Keratinocyte (primary cell): ENCODE measurements at regions not wholly inside any gene's neighbourhood (a gene's known extent, or its start where the extent isn't known, plus 50 kb on each side); places are given as distances from the start of the nearest gene placed in this dataset.

Experiments
- EZH2 ChIP-seq: IDR thresholded peaks from one replicate; pipeline ENCODE4 v1.6.1; 2012; ENCODE audit warnings: inconsistent platforms, mild to moderate bottlenecking, low read length, moderate library complexity
- TF ChIP-seq, protein P1 (sequence below), 3 experiments: IDR thresholded peaks in 1 of 3; conservative IDR thresholded peaks in 1 of 3; optimal IDR thresholded peaks in 1 of 3; 2 replicates in 2 of 3; 3 replicates in 1 of 3; pipeline versions ENCODE3 to v1.5.1; 2011; ENCODE audit warnings: low read length in 3 of 3, mild to moderate bottlenecking in 3 of 3, moderate library complexity in 2 of 3, control low read depth in 1 of 3, inconsistent platforms in 1 of 3; ENCODE audit not compliant: insufficient read depth in 2 of 3; ENCODE audit errors: extremely low read depth in 1 of 3

DNA sequence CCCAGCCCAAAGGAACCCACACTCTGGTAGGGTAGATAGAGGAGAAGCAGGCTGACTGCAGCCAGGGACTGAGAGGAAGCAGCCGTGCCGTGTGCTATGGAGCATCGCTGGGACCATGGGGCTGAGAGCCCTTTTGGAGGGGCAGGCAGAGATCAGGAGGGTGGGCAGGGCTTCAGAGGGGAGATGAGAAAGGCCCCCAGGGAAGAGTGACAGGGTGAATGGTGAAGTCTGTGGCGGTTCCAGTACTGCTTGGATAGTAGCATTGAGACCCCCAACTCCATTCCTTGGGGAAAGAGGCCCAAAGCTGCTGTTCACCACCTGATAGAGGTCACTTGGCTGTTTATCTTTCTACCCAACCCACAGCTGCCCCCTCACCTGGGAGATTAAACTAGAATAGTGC is 80.0 kb upstream of the MRPS22 start:
- TF ChIP-seq, protein P1, sequence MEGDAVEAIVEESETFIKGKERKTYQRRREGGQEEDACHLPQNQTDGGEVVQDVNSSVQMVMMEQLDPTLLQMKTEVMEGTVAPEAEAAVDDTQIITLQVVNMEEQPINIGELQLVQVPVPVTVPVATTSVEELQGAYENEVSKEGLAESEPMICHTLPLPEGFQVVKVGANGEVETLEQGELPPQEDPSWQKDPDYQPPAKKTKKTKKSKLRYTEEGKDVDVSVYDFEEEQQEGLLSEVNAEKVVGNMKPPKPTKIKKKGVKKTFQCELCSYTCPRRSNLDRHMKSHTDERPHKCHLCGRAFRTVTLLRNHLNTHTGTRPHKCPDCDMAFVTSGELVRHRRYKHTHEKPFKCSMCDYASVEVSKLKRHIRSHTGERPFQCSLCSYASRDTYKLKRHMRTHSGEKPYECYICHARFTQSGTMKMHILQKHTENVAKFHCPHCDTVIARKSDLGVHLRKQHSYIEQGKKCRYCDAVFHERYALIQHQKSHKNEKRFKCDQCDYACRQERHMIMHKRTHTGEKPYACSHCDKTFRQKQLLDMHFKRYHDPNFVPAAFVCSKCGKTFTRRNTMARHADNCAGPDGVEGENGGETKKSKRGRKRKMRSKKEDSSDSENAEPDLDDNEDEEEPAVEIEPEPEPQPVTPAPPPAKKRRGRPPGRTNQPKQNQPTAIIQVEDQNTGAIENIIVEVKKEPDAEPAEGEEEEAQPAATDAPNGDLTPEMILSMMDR (optimal IDR thresholded peaks at IDR 0.05 in 1 of 3, IDR thresholded peaks at IDR 0.05 in 1 of 3, conservative IDR thresholded peaks at IDR 0.05 in 1 of 3; ENCODE audit: extremely low read depth in 1 of 3, insufficient read depth in 2 of 3, low read length in 3 of 3) = no peak
- TF ChIP-seq EZH2 = no peak
